HEK293T (cell line): ENCODE measurements at regions not wholly inside any gene's neighbourhood (a gene's known extent, or its start where the extent isn't known, plus 50 kb on each side); places are given as distances from the start of the nearest gene placed in this dataset.

Source experiments
- ELF4 ChIP-seq: fragments of 450-650 bp; IDR thresholded peaks from 2 replicates; pipeline ENCODE4 v1.6.1; 2017; ENCODE audit warnings: antibody characterized with exemption
- FOXA1 ChIP-seq: fragments of 450-650 bp; IDR thresholded peaks from 2 replicates; pipeline ENCODE4 v1.6.1; 2016; ENCODE audit warnings: mild to moderate bottlenecking
- FOXK2 ChIP-seq: fragments of 450-650 bp; IDR thresholded peaks from 2 replicates; pipeline ENCODE4 v1.6.1; 2016; ENCODE audit warnings: mild to moderate bottlenecking
- SP1 ChIP-seq: fragments of 450-650 bp; IDR thresholded peaks from 2 replicates; pipeline ENCODE4 v1.6.1; 2017

GRCh38 chr9:75541734-75542133 is 348.7 kb upstream of the PCSK5 start:
- TF ChIP-seq FOXA1, result no peak
- TF ChIP-seq FOXK2, result no peak
- no peak for TF ChIP-seq SP1
- no peak for TF ChIP-seq ELF4
